MM.1S (cell line): ENCODE measurements at regions not wholly inside any gene's neighbourhood (a gene's known extent, or its start where the extent isn't known, plus 50 kb on each side); places are given as distances from the start of the nearest gene placed in this dataset.

Experiments used
- CTCF ChIP-seq: fragments of 300-600 bp; sonication (generic); IDR thresholded peaks from 2 replicates; pipeline ENCODE4 v1.5.1; 2016; ENCODE audit warnings: antibody characterized with exemption, low read length, mixed read lengths
- EZH2 ChIP-seq: fragments of 300-600 bp; sonication (generic); optimal IDR thresholded peaks from 2 replicates; pipeline ENCODE3; 2017; ENCODE audit warnings: low read depth, mild to moderate bottlenecking, antibody characterized with exemption, low read length, mixed read lengths

DNA sequence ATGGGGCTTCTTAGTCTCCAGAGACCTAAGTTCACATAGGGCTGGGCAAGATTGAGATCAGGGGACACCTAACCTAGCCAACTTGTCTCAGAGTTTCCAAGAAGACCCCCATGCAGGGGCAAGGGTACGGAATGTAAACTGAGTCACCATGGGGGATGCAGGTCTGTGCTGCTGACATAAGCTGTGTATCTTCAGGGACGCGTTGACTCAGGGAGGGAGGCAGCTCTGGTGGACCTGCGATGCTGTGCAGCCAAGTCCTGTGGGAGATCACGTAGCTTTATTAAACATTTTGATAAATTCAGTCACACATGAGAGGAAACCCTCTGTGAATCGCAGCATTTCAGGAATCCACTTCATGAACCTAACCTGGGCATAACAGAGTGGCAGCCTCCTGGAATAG lies 216.0 kb downstream of the ANKRD30B start:
- TF ChIP-seq CTCF (no peak), EZH2 (no peak)
